Activated gamma-delta T cell treated with Interleukin-2 at 50 U/mL for 16 hours (primary cell): ENCODE measurements at regions not wholly inside any gene's neighbourhood (a gene's known extent, or its start where the extent isn't known, plus 50 kb on each side); places are given as distances from the start of the nearest gene placed in this dataset.

Experiments used
- DNase-seq: peaks from one replicate; pipeline ENCODE4 v3.0.0-alpha.2; 2020

- no peak for DNase-seq
These were observed 295.8 kb downstream of the GABRB3 start for GRCh38 chr15:26477044-26477443.

- DNase-seq = no peak
These were observed 297.3 kb downstream of the GABRB3 start for GRCh38 chr15:26475554-26475953.

- no peak for DNase-seq
These were observed 300.2 kb downstream of the GABRB3 start for GRCh38 chr15:26472661-26473060.

GRCh38 chr15:26461847-26462608 is 310.8 kb downstream of the GABRB3 start:
- no peak for DNase-seq

GRCh38 chr15:26460165-26460564 is 312.7 kb downstream of the GABRB3 start:
- DNase-seq = no peak

GRCh38 chr15:26455828-26456227 is 317.0 kb downstream of the GABRB3 start:
- DNase-seq = no peak

GRCh38 chr15:26453914-26454313 is 319.0 kb downstream of the GABRB3 start:
- no peak for DNase-seq

- no peak for DNase-seq
These were observed 320.9 kb downstream of the GABRB3 start for GRCh38 chr15:26451995-26452394.

GRCh38 chr15:26449291-26449690 is 323.6 kb downstream of the GABRB3 start:
- DNase-seq = no peak

GRCh38 chr15:26443321-26443720 is 329.5 kb downstream of the GABRB3 start:
- DNase-seq = no peak

- DNase-seq = no peak
These were observed 330.2 kb downstream of the GABRB3 start for GRCh38 chr15:26442680-26443079.

- DNase-seq = no peak
These were observed 333.2 kb downstream of the GABRB3 start for GRCh38 chr15:26439681-26440080.

GRCh38 chr15:26438718-26439117 is 334.1 kb downstream of the GABRB3 start:
- DNase-seq = no peak

- no peak for DNase-seq
These were observed 334.6 kb downstream of the GABRB3 start for GRCh38 chr15:26438316-26438715.

- DNase-seq = no peak
These were observed 339.0 kb downstream of the GABRB3 start for GRCh38 chr15:26433818-26434217.

GRCh38 chr15:26433060-26433459 is 339.8 kb downstream of the GABRB3 start:
- DNase-seq = no peak

GRCh38 chr15:26421065-26421464 is 351.8 kb downstream of the GABRB3 start:
- no peak for DNase-seq

GRCh38 chr15:26395624-26396023 is 377.2 kb downstream of the GABRB3 start:
- DNase-seq = no peak

GRCh38 chr15:26394801-26395200 is 378.1 kb downstream of the GABRB3 start:
- no peak for DNase-seq

- no peak for DNase-seq
These were observed 379.9 kb downstream of the GABRB3 start for GRCh38 chr15:26392956-26393355.

GRCh38 chr15:26391567-26392194 is 381.2 kb downstream of the GABRB3 start:
- no peak for DNase-seq

- DNase-seq = no peak
These were observed 390.3 kb downstream of the GABRB3 start for GRCh38 chr15:26382444-26383072.

- no peak for DNase-seq
These were observed 394.6 kb downstream of the GABRB3 start for GRCh38 chr15:26378304-26378703.

GRCh38 chr15:26376243-26376642 is 396.6 kb downstream of the GABRB3 start:
- DNase-seq = no peak
